Heart left ventricle (tissue), 13 donors: ENCODE measurements at regions not wholly inside any gene's neighbourhood (a gene's known extent, or its start where the extent isn't known, plus 50 kb on each side); places are given as distances from the start of the nearest gene placed in this dataset.

Experiments used
- POLR2A ChIP-seq, 2 donors: fragments of 450-650 bp; IDR thresholded peaks; one replicate each; pipeline ENCODE4 v1.6.1; 2017; ENCODE audit warnings: antibody characterized with exemption in 2 of 2, mild to moderate bottlenecking in 2 of 2, moderate library complexity in 2 of 2
- TF ChIP-seq, protein P1 (sequence below), 12 donors: fragments of 200-600 bp; sonication (generic) in 4 of 12; IDR thresholded peaks; one replicate each; pipeline versions ENCODE4 v1.5.0 to v1.8.0; 2018 to 2022; ENCODE audit warnings: antibody characterized with exemption in 12 of 12, mild to moderate bottlenecking in 5 of 12
- donor health status: ischemic (EF 13 %, LVEDD 7.1; RV severe dilation, severe dysfunction).
- donor health status: DM: no; HTN: yes; CAD: no.
- donor health status: DM: no; HTN: no; CAD: no.
- donor health status: ischemic (EF 25% LVEDD 6.9; RV normal size, moderate dysfunction).
- donor health status: ischemic (EF 25% LVEDD 5.7; RV mildly dilated, moderate dysfunction).
- donor health status: ischemic (EF 35%, LVEDD 5.7; RV mildly dilated, moderate dysfunction).
- donor health status: nonischemic (EF 11% LVEDD 7.7; RV severe dilation, severe dysfunction).
- donor health status: DM: yes; HTN: yes; CAD: no.
- donor health status: PGD.
- donor health status: ischemic (EF 29% LVEDD 5.4; RV normal size, mild dysfunction).
- donor health status: nonischemic (EF 23%, LVEDD 6.1; RV moderate dilation, normal function).

DNA sequence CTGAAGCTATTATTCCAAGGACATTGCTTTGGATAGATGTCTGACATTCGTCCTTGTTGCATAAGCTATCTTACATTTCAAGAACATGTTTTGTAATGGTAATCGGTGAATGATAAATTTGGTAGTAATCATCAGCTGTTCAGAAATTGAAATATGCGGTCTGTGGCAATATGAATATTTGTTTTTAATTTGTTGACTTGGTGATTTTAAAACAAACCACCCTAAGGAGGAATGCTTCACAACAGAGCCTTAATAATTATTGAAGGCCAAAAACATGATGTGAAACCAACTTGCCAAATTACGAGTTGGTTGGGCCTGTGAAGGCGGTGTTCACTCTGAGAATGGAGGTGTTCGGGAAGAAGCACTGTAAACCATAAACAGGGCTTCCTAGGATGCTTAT is 149.7 kb upstream of the TUT7 start:
- TF ChIP-seq, protein P1, sequence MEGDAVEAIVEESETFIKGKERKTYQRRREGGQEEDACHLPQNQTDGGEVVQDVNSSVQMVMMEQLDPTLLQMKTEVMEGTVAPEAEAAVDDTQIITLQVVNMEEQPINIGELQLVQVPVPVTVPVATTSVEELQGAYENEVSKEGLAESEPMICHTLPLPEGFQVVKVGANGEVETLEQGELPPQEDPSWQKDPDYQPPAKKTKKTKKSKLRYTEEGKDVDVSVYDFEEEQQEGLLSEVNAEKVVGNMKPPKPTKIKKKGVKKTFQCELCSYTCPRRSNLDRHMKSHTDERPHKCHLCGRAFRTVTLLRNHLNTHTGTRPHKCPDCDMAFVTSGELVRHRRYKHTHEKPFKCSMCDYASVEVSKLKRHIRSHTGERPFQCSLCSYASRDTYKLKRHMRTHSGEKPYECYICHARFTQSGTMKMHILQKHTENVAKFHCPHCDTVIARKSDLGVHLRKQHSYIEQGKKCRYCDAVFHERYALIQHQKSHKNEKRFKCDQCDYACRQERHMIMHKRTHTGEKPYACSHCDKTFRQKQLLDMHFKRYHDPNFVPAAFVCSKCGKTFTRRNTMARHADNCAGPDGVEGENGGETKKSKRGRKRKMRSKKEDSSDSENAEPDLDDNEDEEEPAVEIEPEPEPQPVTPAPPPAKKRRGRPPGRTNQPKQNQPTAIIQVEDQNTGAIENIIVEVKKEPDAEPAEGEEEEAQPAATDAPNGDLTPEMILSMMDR (IDR thresholded peaks at IDR 0.05): no peak
- TF ChIP-seq POLR2A (IDR thresholded peaks at IDR 0.05): no peak
